ENCODE measurements at regions not wholly inside any gene's neighbourhood (a gene's known extent, or its start where the extent isn't known, plus 50 kb on each side); places are given as distances from the start of the nearest gene placed in this dataset.
A peak's percentile ranks its signal among the peaks of the same experiment; 100 is the strongest.

GRCh38 chr21:31557421-31558188 is 101.9 kb upstream of the SOD1 start:
- no peak overlapping the region for H3K27ac ChIP-seq (ENCODE audit: low read depth in 1 of 2, low read length in 2 of 2)
- no peaks in the 10 kb centered on the region for H3K27me3 ChIP-seq (ENCODE audit: control insufficient read depth in 4 of 4, insufficient read depth in 4 of 4, low read length in 3 of 4)
- peaks cover 2 to 17% (median 6%) of the 10 kb centered on the region in 4 donors for H3K4me1 ChIP-seq (ENCODE audit: control insufficient read depth in 4 of 4, insufficient read depth in 4 of 4, low read length in 3 of 4)
- H3K9me3 ChIP-seq (ENCODE audit: control insufficient read depth in 4 of 4, low read length in 3 of 4), result no peaks in the 10 kb centered on the region
- no peak for DNase-seq (ENCODE audit: low spot score)
- 50% methylated on average over 76 of the region's 76 CpGs for WGBS
- peaks cover 2 to 6% (median 3%) of the 10 kb centered on the region in 4 donors for H3K36me3 ChIP-seq (ENCODE audit: control insufficient read depth in 4 of 4, insufficient read depth in 3 of 4, low read depth in 1 of 4, low read length in 3 of 4)
- no peak overlapping the region for H3K9ac ChIP-seq (ENCODE audit: low read depth in 1 of 2, low read length in 2 of 2)
- TF ChIP-seq REST (IDR thresholded peaks at IDR 0.05) (no peak), RXRA (IDR thresholded peaks at IDR 0.05) (no peak), SP1 (IDR thresholded peaks at IDR 0.05) (no peak), FOXA1 (IDR thresholded peaks at IDR 0.05) (no peak), EGR1 (IDR thresholded peaks at IDR 0.05; ENCODE audit: low read depth in 2 of 2) (no peak)
- H3K4me3 ChIP-seq (ENCODE audit: low read depth in 1 of 3, low read length in 3 of 3), result peak overlapping the region in 1 of 3 donors; percentile 50

GRCh38 chr21:31556662-31557061 is 102.8 kb upstream of the SOD1 start:
- no peaks in the 10 kb centered on the region for H3K9me3 ChIP-seq (ENCODE audit: control insufficient read depth in 4 of 4, low read length in 3 of 4)
- DNase-seq (ENCODE audit: low spot score), result no peak
- peak overlapping the region in 1 of 2 donors; percentile 13 for H3K27ac ChIP-seq (ENCODE audit: low read depth in 1 of 2, low read length in 2 of 2)
- no peak for TF ChIP-seq TAF1 (conservative IDR thresholded peaks at IDR 0.05)
- no peak for TF ChIP-seq MAX (IDR thresholded peaks at IDR 0.05)
- TF ChIP-seq GABPA (IDR thresholded peaks at IDR 0.05 in 1 of 2, conservative IDR thresholded peaks at IDR 0.05 in 1 of 2), result no peak
- TF ChIP-seq RXRA (IDR thresholded peaks at IDR 0.05), result no peak
- TF ChIP-seq CTCF (IDR thresholded peaks at IDR 0.05; ENCODE audit: low read depth, low read length, missing input control), result no peak
- TF ChIP-seq NR2F2 (IDR thresholded peaks at IDR 0.05), result no peak
- no peak for TF ChIP-seq FOXA2 (IDR thresholded peaks at IDR 0.05)
- no peak for TF ChIP-seq HNF4A (conservative IDR thresholded peaks at IDR 0.05)
- no peak for TF ChIP-seq RAD21 (IDR thresholded peaks at IDR 0.05)
- no peak for TF ChIP-seq YY1 (IDR thresholded peaks at IDR 0.05)
- no peak for TF ChIP-seq HNF4G (IDR thresholded peaks at IDR 0.05)
- TF ChIP-seq FOXA1 (IDR thresholded peaks at IDR 0.05), result no peak
- no peak for TF ChIP-seq ZBTB33 (IDR thresholded peaks at IDR 0.05)
- TF ChIP-seq SP1 (IDR thresholded peaks at IDR 0.05), result no peak
- no peak for TF ChIP-seq JUND (IDR thresholded peaks at IDR 0.05)
- no peak for TF ChIP-seq ATF3 (IDR thresholded peaks at IDR 0.05)
- TF ChIP-seq REST (IDR thresholded peaks at IDR 0.05), result no peak
- TF ChIP-seq EGR1 (IDR thresholded peaks at IDR 0.05; ENCODE audit: low read depth in 2 of 2), result no peak
- no peaks in the 10 kb centered on the region for H3K27me3 ChIP-seq (ENCODE audit: control insufficient read depth in 4 of 4, insufficient read depth in 4 of 4, low read length in 3 of 4)
- H3K36me3 ChIP-seq (ENCODE audit: control insufficient read depth in 4 of 4, insufficient read depth in 3 of 4, low read depth in 1 of 4, low read length in 3 of 4), result peaks cover 2 to 6% (median 3%) of the 10 kb centered on the region in 4 donors
- H3K4me1 ChIP-seq (ENCODE audit: control insufficient read depth in 4 of 4, insufficient read depth in 4 of 4, low read length in 3 of 4), result peaks cover 2 to 17% (median 6%) of the 10 kb centered on the region in 4 donors
- H3K9ac ChIP-seq (ENCODE audit: low read depth in 1 of 2, low read length in 2 of 2), result no peak overlapping the region
- H3K4me3 ChIP-seq (ENCODE audit: low read depth in 1 of 3, low read length in 3 of 3), result no peak overlapping the region
- 74% methylated on average over 3 of the region's 3 CpGs for WGBS

Data from liver (tissue), 8 donors.